ENCODE measurements at regions not wholly inside any gene's neighbourhood (a gene's known extent, or its start where the extent isn't known, plus 50 kb on each side); places are given as distances from the start of the nearest gene placed in this dataset.
"Not testable (repeated sequence)": the region's sequence is repeated elsewhere in the genome, so short reads cannot be mapped to it uniquely, and the experiment has no call there.

DNA sequence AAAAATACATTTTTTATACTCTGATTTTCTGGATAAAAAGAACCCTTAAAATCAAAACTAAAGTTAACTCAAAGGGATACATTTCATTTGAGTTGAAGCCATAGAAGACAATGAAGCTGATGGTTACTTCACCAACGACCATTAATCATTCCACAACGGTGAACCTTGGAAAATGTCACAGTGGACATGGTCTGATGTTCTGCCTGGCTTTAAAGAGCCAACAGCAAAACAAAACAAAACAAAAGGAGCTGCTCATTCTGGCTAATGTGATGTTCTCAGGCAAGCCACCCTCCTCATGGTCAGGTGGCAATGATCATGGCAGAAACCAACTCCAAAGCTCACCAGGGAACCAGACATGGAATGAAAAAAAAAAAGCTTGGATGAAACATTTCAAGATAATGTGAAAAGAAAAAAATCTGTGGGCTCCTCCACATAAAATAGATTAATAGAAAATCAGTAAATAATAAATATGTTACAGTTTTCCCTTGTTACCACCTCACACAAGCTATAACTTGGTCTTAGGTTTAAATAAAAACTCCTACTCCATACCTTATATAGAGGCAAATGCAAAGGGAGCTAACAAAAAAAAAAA is 90.1 kb upstream of the SERTAD2 start:
- no peak for DNase-seq (ENCODE audit: low read depth, low spot score)

GRCh38 chr2:64745562-64745961 is 91.8 kb upstream of the SERTAD2 start:
- DNase-seq (ENCODE audit: low read depth, low spot score) = no peak

GRCh38 chr2:64747690-64748091 is 94.0 kb upstream of the SERTAD2 start:
- DNase-seq (ENCODE audit: low read depth, low spot score) = not testable (repeated sequence)

GRCh38 chr2:64748147-64748546 is 94.4 kb upstream of the SERTAD2 start:
- no peak for DNase-seq (ENCODE audit: low read depth, low spot score)

DNA sequence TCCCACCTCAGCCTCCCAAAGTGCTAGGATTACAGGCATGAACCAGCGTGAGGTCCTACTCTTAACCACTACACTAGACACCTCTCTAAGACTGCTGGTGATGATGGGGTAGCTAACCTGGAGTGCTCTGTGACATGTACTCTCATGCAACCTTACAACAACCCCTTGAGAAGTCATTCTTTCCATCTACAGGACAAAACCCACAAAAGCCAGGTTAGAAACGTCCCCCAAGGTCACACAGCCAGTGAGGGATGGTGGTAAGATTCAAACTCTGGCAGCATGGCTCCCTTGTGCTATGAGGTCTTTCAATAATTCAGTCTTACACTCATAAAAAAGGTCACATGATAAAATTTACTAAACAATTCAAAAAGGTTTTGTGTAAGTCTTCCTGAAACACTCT is 94.8 kb upstream of the SERTAD2 start:
- no peak for DNase-seq (ENCODE audit: low read depth, low spot score)

DNA sequence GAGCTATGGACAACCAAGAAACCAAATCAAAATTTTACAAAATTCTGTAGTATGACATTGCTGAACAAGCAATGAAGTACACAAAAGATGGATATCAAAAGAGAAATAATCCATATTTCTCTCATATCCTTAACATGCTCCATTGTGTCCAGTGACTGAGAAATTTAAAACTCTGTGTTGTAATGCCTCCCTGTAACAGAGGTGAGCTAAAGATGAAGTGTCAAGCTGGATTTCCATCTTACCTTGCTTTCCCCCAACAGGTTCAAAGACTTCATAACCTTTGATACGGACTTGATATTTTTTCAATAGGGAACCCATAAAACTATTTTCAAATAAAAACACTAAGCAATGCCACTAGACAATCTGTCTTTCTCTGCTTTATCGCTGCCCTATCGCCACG is 95.7 kb upstream of the SERTAD2 start:
- no peak for DNase-seq (ENCODE audit: low read depth, low spot score)

- no peak for DNase-seq (ENCODE audit: low read depth, low spot score)
Observed at GRCh38 chr2:64750001-64750816, 96.5 kb upstream of the SERTAD2 start.

- peak; percentile 94 for DNase-seq (ENCODE audit: low read depth, low spot score)
Observed at GRCh38 chr2:64750817-64751285, 97.1 kb upstream of the SERTAD2 start.

DNA sequence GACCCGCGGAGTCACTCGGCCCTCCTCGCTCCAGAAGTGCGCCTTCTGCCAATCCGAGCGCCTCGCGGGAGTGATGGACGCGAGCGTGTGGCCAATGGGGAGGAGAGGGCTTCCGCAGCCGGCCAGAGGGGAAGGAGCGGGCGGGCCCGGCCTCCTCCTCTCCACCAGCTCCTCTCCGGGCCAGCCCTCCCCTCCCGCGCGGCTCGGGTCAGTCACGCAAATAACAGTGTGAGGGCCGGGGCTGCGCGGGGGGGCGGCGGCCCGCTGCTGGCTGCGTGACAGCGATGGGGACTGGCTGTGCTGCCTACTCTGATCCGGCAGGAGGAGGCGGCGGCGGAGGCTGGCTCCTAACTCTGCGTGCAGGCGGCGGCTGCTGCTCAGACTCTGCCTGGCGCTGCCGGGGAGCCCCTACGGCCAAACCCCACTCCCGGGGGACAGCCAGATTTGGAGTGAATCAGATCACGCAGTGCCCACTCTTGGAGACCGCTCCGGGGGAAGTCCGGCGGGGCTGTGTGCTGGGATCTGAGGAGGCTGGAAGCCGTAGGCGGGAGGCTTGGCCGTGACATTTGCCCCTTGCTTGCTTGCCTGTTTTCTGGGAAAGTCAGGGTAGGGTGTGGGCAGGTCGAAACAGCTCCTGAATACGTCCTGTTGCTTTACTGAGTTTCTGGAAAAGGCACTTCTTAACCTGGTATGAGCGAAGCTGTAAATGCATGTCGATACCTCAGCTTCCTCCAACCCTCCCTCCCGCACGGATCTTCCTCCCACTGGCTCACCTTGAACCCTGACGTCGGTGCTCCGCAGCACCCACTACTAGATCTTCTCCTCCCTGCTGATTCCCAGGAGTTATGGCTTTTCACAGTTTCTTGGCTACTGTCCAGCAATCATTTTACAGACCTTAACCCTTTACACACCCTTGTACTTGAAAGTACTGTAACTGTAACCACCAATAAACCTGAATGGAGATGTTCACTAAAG is 97.9 kb upstream of the SERTAD2 start:
- no peak for DNase-seq (ENCODE audit: low read depth, low spot score)

DNA sequence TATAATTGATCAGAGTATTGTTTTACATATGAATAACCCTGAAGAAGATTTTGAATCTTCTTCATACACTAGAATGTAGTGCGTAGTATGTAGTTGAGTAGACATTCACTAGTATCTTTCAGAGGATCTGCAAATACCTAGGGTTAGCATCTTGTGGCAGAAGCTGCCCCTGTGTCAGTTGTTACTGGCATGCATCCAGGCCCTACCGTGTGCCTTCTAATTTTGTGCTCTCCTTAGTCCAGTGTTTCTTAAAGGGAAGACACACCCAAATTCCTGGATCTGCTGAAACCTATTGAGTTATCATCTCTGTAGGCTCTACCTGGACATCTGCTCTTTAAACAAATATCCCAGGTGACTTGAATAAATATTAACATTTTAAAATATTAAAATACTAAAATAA is 99.7 kb upstream of the SERTAD2 start:
- DNase-seq (ENCODE audit: low read depth, low spot score) = no peak

DNA sequence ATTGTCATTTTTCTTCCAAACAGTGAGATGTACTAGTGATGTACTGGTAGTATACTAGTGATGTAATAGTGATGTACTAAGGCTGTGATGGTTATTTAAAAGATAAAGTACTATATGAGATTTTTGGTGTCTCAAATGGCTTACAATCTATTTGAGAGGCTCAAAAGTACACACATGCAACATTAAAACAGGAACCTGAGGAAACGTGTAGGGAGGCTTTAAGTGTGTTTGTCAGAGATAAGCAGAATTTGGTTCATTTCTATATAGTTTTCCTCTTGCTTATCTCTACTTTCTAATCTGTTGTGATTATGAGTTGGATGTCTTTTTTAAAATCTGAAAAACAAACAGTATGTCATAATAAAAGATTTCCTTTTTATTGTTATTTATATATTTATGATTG is 100.9 kb upstream of the SERTAD2 start:
- DNase-seq (ENCODE audit: low read depth, low spot score) = no peak

GRCh38 chr2:64757126-64757525 is 103.4 kb upstream of the SERTAD2 start:
- no peak for DNase-seq (ENCODE audit: low read depth, low spot score)

DNA sequence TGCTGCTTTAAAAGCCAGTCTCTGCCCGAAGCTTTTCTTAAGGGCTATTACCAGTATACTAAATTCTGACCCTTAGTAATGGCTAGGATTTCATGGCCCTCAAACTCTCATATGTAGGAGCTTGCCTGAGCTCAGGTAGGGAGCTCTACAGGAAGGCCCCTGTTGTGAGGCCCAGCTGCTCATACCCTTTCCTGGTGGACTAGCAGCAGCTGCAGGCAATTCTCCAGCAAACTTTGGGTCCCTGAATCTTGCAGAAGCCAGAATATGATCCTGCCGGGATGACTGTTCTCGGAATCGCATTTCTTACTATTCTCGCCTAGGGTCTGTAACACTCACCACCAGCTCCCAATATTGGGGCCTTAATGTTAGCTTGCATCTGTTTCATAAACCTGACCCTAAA is 106.4 kb upstream of the SERTAD2 start:
- no peak for DNase-seq (ENCODE audit: low read depth, low spot score)

DNA sequence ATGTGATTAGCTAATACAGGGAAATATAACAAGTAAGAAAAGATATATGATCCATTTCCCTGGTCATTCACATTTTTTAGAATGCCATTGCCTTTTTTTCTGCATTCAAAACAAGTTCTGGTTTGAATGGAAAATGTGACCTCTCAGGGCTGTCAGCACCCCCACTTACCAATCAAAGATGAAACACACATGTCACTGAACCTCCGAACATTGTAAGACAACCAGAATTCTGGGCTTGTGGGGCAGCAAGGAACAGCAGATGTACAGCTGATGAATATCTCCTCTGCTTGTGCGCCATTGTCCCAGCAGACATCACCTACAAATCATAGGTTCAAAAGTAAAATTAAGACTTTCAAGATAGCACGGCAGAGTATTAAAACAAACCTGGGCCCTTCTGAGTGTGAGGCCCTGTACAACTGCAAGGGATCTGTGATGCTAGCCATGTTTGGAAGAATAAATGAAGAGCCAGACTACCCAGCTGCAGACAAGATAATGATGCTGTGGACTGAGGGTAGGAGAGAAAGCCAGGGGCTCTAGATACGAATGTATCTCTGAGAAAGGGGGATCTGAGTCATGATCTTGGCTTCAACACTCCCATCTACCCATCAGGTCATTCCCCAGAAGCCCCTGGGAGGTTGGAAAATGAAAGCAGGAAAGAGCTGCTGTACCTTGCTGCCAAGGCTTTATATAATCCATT is 108.7 kb upstream of the SERTAD2 start:
- DNase-seq (ENCODE audit: low read depth, low spot score) = no peak

- DNase-seq (ENCODE audit: low read depth, low spot score) = no peak
Observed at GRCh38 chr2:64763126-64763525, 109.4 kb upstream of the SERTAD2 start.

- no peak for DNase-seq (ENCODE audit: low read depth, low spot score)
Observed at GRCh38 chr2:64765160-64765805, 111.6 kb upstream of the SERTAD2 start.

DNA sequence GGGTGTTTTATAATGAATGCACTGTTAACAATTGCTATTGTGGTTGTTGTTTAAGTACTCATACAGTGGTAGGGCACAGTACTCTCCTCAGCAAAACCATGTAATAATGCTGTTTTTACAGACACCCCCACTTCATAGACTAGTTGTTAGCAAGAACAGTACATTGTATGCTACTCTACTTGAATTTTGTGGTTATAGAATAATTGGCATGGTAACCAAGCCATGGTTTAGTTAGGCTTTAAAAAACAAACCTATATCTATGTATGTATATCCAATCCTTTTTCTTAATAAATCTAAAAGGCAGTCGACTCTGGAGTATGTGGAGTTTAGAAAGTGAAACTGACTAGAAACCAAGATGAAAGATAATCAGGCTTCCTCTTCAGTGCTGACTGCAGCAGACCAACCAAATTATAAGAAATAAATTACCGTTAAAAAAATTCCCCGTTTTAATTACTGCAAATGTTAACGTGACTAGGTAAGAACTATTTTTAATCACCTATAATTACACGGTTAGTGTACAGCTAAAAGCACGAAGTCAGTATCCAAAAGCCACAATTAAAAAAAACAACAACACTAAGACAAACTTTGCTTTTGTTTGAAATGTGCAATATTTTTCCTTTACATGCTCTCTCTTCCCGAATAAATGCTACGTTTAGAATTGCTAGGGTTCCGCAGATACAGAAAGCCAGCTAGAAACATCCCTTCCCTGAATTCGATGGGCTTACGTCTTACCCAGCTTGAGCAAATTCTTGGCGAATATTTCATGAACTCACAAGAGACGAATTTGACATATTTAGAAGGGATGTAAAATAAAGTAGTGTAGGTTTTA is 113.3 kb upstream of the SERTAD2 start:
- no peak for DNase-seq (ENCODE audit: low read depth, low spot score)

GRCh38 chr2:64767670-64768468 is 114.2 kb upstream of the SERTAD2 start:
- peak; percentile 55 for DNase-seq (ENCODE audit: low read depth, low spot score)

DNA sequence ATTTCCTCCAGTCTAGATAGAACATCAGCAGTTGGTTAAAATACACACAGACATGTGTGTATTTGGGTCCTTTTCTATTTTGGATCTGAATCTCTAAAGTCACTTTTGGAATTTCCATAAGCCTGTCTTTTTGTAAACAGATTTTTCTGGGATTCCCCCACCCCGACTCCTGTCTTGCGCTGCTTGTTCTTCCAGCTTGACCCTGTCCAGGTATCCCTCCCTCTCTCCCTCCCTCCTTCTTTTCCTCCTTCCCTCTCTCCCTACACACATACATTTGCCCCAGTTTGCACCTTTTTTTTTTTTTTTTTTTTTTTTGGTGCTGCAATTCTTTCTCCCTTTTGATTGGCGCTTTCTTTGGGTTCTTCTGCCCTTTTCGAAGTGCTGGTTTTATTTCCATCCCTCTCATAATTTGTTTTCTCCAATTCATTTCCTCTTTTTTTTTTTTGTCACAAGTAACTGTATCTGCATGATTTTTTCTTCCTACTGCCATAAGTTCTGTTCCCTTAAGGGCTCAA is 114.8 kb upstream of the SERTAD2 start:
- DNase-seq (ENCODE audit: low read depth, low spot score) = no peak
